Glutamatergic neuron (in vitro differentiated cells): ENCODE measurements at regions not wholly inside any gene's neighbourhood (a gene's known extent, or its start where the extent isn't known, plus 50 kb on each side); places are given as distances from the start of the nearest gene placed in this dataset.

Experiments used
- DNase-seq: peaks from one replicate; pipeline ENCODE4 v3.0.0; 2022
- H3K27ac Mint-ChIP-seq: one replicate; pipeline ENCODE4 v1.8.0; 2020; ENCODE audit warnings: mild to moderate bottlenecking, mixed read lengths, inconsistent platforms; ENCODE audit not compliant: unreplicated experiment
- H3K27me3 Mint-ChIP-seq: one replicate; pipeline ENCODE4 v1.8.0; 2020; ENCODE audit warnings: mild to moderate bottlenecking, moderate library complexity, mixed read lengths, inconsistent platforms; ENCODE audit not compliant: unreplicated experiment
- H3K36me3 Mint-ChIP-seq: one replicate; pipeline ENCODE4 v1.8.0; 2020; ENCODE audit warnings: mild to moderate bottlenecking, mixed read lengths, inconsistent platforms; ENCODE audit not compliant: unreplicated experiment
- H3K4me1 Mint-ChIP-seq: one replicate; pipeline ENCODE4 v1.8.0; 2020; ENCODE audit warnings: mild to moderate bottlenecking, low read depth, mixed read lengths, inconsistent platforms; ENCODE audit not compliant: unreplicated experiment
- H3K4me3 Mint-ChIP-seq: one replicate; pipeline ENCODE4 v1.8.0; 2020; ENCODE audit warnings: mild to moderate bottlenecking, mixed read lengths, inconsistent platforms; ENCODE audit not compliant: unreplicated experiment
- H3K9me3 Mint-ChIP-seq: one replicate; pipeline ENCODE4 v1.8.0; 2020; ENCODE audit warnings: mild to moderate bottlenecking, moderate library complexity, mixed read lengths, inconsistent platforms; ENCODE audit not compliant: unreplicated experiment
- TF ChIP-seq, protein P1 (sequence below): fragments of 200-600 bp; sonication (generic); IDR thresholded peaks from one replicate; pipeline ENCODE4 v1.5.0; 2021; ENCODE audit not compliant: partially characterized antibody, unreplicated experiment

GRCh38 chr21:39052718-39053117, 130.5 kb downstream of the PSMG1 start:
- Mint-ChIP-seq H3K4me1 (peaks cover 2% of the 10 kb centered on the region), H3K4me3 (no peak overlapping the region), H3K36me3 (no peaks in the 10 kb centered on the region), H3K27me3 (peaks cover 2% of the 10 kb centered on the region), H3K9me3 (no peaks in the 10 kb centered on the region), H3K27ac (no peak overlapping the region)
- TF ChIP-seq, protein P1, sequence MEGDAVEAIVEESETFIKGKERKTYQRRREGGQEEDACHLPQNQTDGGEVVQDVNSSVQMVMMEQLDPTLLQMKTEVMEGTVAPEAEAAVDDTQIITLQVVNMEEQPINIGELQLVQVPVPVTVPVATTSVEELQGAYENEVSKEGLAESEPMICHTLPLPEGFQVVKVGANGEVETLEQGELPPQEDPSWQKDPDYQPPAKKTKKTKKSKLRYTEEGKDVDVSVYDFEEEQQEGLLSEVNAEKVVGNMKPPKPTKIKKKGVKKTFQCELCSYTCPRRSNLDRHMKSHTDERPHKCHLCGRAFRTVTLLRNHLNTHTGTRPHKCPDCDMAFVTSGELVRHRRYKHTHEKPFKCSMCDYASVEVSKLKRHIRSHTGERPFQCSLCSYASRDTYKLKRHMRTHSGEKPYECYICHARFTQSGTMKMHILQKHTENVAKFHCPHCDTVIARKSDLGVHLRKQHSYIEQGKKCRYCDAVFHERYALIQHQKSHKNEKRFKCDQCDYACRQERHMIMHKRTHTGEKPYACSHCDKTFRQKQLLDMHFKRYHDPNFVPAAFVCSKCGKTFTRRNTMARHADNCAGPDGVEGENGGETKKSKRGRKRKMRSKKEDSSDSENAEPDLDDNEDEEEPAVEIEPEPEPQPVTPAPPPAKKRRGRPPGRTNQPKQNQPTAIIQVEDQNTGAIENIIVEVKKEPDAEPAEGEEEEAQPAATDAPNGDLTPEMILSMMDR = no peak
- DNase-seq = no peak

DNA sequence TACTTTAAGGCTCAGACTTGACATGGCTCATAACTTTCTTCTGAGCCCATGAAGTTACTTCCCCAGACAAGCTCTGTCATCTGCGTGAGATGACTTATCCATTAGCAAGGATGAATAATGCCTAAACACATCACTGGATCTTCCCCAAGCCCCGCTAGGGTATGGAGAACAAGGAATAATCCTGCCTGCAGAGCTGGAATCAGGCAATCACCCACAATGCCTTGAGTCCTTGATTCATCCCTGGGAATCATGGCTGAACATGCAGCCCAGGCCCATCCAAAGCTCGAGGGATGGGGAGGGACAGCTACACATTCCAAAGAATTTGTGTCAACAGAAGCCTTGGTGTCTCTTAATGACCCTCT, 131.7 kb downstream of the PSMG1 start:
- Mint-ChIP-seq H3K27ac (no peak overlapping the region), H3K9me3 (no peaks in the 10 kb centered on the region), H3K4me1 (peaks cover 9% of the 10 kb centered on the region), H3K27me3 (no peaks in the 10 kb centered on the region), H3K36me3 (no peaks in the 10 kb centered on the region), H3K4me3 (no peak overlapping the region)
- no peak for DNase-seq
- TF ChIP-seq, protein P1 = no peak

- no peaks in the 10 kb centered on the region for H3K9me3 Mint-ChIP-seq
- no peaks in the 10 kb centered on the region for H3K36me3 Mint-ChIP-seq
- DNase-seq = no peak
- no peak overlapping the region for H3K27ac Mint-ChIP-seq
- no peak overlapping the region for H3K4me3 Mint-ChIP-seq
- TF ChIP-seq, protein P1 = no peak
- no peaks in the 10 kb centered on the region for H3K27me3 Mint-ChIP-seq
- peaks cover 9% of the 10 kb centered on the region for H3K4me1 Mint-ChIP-seq
These were observed 132.2 kb downstream of the PSMG1 start for GRCh38 chr21:39050841-39051587.

DNA sequence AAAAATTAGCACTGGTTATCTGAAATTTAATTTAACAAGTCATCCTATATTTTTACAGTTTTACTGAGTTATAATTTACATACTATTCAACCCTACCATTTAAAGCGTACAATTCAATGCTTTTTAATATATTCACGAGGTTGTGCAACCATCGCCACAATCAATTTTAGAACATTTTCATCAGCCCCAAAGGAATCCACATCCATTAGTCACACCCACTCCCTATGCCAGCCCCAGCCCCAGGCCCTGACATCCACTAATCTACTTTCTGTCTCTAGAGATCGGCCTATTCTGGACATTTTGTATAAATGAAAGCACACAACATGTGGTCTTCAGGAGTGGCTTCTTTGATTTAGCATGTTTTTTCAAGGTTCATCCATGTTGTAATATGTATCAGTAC, 134.7 kb downstream of the PSMG1 start:
- H3K36me3 Mint-ChIP-seq = no peaks in the 10 kb centered on the region
- H3K4me1 Mint-ChIP-seq = peaks cover 9% of the 10 kb centered on the region
- H3K27ac Mint-ChIP-seq = no peak overlapping the region
- no peaks in the 10 kb centered on the region for H3K27me3 Mint-ChIP-seq
- H3K9me3 Mint-ChIP-seq = no peaks in the 10 kb centered on the region
- no peak overlapping the region for H3K4me3 Mint-ChIP-seq
- TF ChIP-seq, protein P1 = no peak
- peak; percentile 62 for DNase-seq

DNA sequence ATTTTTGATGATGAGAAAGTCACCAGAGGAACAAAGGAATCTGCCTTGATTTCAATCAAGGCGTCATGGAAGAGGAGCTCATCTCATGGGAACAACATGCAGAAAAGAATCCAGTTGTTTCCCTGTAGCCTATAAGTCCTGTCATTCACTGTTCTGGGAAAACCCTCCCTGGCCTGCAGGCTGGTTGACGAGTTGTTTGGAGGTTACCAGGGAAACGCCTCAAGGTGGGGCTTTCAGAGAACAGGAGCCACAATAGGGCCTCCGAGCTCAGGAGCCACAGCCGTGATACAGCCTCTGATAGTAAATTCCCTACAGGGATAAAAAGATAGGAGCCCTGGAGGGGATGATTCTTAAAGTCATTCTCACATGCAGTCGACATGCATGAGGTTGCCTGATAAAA, 135.2 kb downstream of the PSMG1 start:
- peaks cover 2% of the 10 kb centered on the region for H3K36me3 Mint-ChIP-seq
- TF ChIP-seq, protein P1 = no peak
- peaks cover 9% of the 10 kb centered on the region for H3K4me1 Mint-ChIP-seq
- H3K4me3 Mint-ChIP-seq = no peak overlapping the region
- DNase-seq = peak; percentile 60
- no peaks in the 10 kb centered on the region for H3K27me3 Mint-ChIP-seq
- H3K27ac Mint-ChIP-seq = peak overlapping the region; percentile 28
- H3K9me3 Mint-ChIP-seq = no peaks in the 10 kb centered on the region
